ENCODE measurements at regions not wholly inside any gene's neighbourhood (a gene's known extent, or its start where the extent isn't known, plus 50 kb on each side); places are given as distances from the start of the nearest gene placed in this dataset.

- DNase-seq (ENCODE audit: low spot score) = no peak
- WGBS = 86% methylated on average over 3 of the region's 3 CpGs
- no peaks in the 10 kb centered on the region for H3K27me3 ChIP-seq (ENCODE audit: control insufficient read depth in 4 of 4, insufficient read depth in 4 of 4, low read length in 3 of 4)
- H3K4me1 ChIP-seq (ENCODE audit: control insufficient read depth in 4 of 4, insufficient read depth in 4 of 4, low read length in 3 of 4) = no peaks in the 10 kb centered on the region
- no peak overlapping the region for H3K9ac ChIP-seq (ENCODE audit: low read depth in 1 of 2, low read length in 2 of 2)
- no peaks in the 10 kb centered on the region for H3K36me3 ChIP-seq (ENCODE audit: control insufficient read depth in 4 of 4, insufficient read depth in 3 of 4, low read depth in 1 of 4, low read length in 3 of 4)
- no peaks in the 10 kb centered on the region for H3K9me3 ChIP-seq (ENCODE audit: control insufficient read depth in 4 of 4, low read length in 3 of 4)
- TF ChIP-seq RXRA (IDR thresholded peaks at IDR 0.05) = no peak
- TF ChIP-seq, protein P1, sequence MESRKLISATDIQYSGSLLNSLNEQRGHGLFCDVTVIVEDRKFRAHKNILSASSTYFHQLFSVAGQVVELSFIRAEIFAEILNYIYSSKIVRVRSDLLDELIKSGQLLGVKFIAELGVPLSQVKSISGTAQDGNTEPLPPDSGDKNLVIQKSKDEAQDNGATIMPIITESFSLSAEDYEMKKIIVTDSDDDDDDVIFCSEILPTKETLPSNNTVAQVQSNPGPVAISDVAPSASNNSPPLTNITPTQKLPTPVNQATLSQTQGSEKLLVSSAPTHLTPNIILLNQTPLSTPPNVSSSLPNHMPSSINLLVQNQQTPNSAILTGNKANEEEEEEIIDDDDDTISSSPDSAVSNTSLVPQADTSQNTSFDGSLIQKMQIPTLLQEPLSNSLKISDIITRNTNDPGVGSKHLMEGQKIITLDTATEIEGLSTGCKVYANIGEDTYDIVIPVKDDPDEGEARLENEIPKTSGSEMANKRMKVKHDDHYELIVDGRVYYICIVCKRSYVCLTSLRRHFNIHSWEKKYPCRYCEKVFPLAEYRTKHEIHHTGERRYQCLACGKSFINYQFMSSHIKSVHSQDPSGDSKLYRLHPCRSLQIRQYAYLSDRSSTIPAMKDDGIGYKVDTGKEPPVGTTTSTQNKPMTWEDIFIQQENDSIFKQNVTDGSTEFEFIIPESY (IDR thresholded peaks at IDR 0.05) = no peak
- TF ChIP-seq MAX (IDR thresholded peaks at IDR 0.05) = no peak
- TF ChIP-seq CTCF (IDR thresholded peaks at IDR 0.05; ENCODE audit: low read depth, low read length, missing input control) = no peak
- TF ChIP-seq, protein P2, sequence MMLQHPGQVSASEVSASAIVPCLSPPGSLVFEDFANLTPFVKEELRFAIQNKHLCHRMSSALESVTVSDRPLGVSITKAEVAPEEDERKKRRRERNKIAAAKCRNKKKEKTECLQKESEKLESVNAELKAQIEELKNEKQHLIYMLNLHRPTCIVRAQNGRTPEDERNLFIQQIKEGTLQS (IDR thresholded peaks at IDR 0.05) = no peak
- no peak for TF ChIP-seq GABPA (IDR thresholded peaks at IDR 0.05 in 1 of 2, conservative IDR thresholded peaks at IDR 0.05 in 1 of 2)
- H3K4me3 ChIP-seq (ENCODE audit: low read depth in 1 of 3, low read length in 3 of 3) = no peak overlapping the region
- no peak overlapping the region for H3K27ac ChIP-seq (ENCODE audit: low read depth in 1 of 2, low read length in 2 of 2)
These were observed 303.6 kb downstream of the LMO4 start for GRCh38 chr1:87632232-87632631.

DNA sequence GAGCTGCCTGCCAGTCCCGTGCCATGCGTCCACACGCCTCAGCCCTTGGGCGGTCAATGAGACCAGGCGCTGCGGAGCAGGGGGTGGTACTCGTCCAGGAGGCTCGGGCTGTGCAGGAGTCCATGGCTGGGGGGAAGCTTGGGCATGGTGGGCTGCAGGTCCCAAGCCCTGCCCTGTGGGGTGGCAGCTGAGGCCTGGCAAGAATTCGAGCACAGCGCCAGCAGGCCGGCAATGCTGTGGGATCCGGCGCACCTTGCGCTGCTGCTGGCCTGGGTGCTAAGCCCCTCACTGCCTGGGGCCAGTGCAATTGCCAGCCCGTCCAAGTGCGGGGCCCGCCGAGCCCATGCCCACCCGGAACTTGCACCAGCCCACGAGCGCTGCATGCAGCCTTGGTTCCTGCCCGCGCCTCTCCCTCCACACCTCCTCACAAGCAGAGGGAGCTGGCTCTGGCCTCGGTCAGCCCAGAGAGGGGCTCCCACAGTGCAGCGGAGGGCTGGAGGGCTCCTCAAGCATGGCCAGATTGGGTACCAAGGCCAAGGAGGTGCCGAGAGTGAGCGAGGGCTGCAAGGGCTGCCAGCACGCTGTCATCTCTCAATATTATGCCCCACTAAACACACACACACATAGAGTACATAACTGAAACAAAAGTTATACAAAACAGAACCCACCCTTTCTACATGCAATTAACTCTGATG lies 307.7 kb downstream of the LMO4 start:
- no peaks in the 10 kb centered on the region for H3K36me3 ChIP-seq (ENCODE audit: control insufficient read depth in 4 of 4, insufficient read depth in 3 of 4, low read depth in 1 of 4, low read length in 3 of 4)
- no peaks in the 10 kb centered on the region for H3K27me3 ChIP-seq (ENCODE audit: control insufficient read depth in 4 of 4, insufficient read depth in 4 of 4, low read length in 3 of 4)
- no peak for DNase-seq (ENCODE audit: low spot score)
- WGBS = 96% methylated on average over 28 of the region's 28 CpGs
- no peaks in the 10 kb centered on the region for H3K9me3 ChIP-seq (ENCODE audit: control insufficient read depth in 4 of 4, low read length in 3 of 4)
- no peak for TF ChIP-seq RAD21 (IDR thresholded peaks at IDR 0.05)
- no peak for TF ChIP-seq NR2F2 (IDR thresholded peaks at IDR 0.05)
- TF ChIP-seq TAF1 (conservative IDR thresholded peaks at IDR 0.05) = no peak
- TF ChIP-seq, protein P2 (IDR thresholded peaks at IDR 0.05) = no peak
- TF ChIP-seq HNF4G (IDR thresholded peaks at IDR 0.05) = no peak
- TF ChIP-seq HNF4A (conservative IDR thresholded peaks at IDR 0.05) = no peak
- TF ChIP-seq RXRA (IDR thresholded peaks at IDR 0.05) = no peak
- TF ChIP-seq, protein P3, sequence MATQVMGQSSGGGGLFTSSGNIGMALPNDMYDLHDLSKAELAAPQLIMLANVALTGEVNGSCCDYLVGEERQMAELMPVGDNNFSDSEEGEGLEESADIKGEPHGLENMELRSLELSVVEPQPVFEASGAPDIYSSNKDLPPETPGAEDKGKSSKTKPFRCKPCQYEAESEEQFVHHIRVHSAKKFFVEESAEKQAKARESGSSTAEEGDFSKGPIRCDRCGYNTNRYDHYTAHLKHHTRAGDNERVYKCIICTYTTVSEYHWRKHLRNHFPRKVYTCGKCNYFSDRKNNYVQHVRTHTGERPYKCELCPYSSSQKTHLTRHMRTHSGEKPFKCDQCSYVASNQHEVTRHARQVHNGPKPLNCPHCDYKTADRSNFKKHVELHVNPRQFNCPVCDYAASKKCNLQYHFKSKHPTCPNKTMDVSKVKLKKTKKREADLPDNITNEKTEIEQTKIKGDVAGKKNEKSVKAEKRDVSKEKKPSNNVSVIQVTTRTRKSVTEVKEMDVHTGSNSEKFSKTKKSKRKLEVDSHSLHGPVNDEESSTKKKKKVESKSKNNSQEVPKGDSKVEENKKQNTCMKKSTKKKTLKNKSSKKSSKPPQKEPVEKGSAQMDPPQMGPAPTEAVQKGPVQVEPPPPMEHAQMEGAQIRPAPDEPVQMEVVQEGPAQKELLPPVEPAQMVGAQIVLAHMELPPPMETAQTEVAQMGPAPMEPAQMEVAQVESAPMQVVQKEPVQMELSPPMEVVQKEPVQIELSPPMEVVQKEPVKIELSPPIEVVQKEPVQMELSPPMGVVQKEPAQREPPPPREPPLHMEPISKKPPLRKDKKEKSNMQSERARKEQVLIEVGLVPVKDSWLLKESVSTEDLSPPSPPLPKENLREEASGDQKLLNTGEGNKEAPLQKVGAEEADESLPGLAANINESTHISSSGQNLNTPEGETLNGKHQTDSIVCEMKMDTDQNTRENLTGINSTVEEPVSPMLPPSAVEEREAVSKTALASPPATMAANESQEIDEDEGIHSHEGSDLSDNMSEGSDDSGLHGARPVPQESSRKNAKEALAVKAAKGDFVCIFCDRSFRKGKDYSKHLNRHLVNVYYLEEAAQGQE (IDR thresholded peaks at IDR 0.05) = no peak
- TF ChIP-seq, protein P1 (IDR thresholded peaks at IDR 0.05) = no peak
- TF ChIP-seq MAX (IDR thresholded peaks at IDR 0.05) = no peak
- TF ChIP-seq GABPA (IDR thresholded peaks at IDR 0.05 in 1 of 2, conservative IDR thresholded peaks at IDR 0.05 in 1 of 2) = no peak
- no peak for TF ChIP-seq FOXA1 (IDR thresholded peaks at IDR 0.05)
- no peak for TF ChIP-seq FOXA2 (IDR thresholded peaks at IDR 0.05)
- TF ChIP-seq CTCF (IDR thresholded peaks at IDR 0.05; ENCODE audit: low read depth, low read length, missing input control) = no peak
- TF ChIP-seq SP1 (IDR thresholded peaks at IDR 0.05) = no peak
- no peak overlapping the region for H3K4me3 ChIP-seq (ENCODE audit: low read depth in 1 of 3, low read length in 3 of 3)
- no peak overlapping the region for H3K27ac ChIP-seq (ENCODE audit: low read depth in 1 of 2, low read length in 2 of 2)
- no peak overlapping the region for H3K9ac ChIP-seq (ENCODE audit: low read depth in 1 of 2, low read length in 2 of 2)
- no peaks in the 10 kb centered on the region for H3K4me1 ChIP-seq (ENCODE audit: control insufficient read depth in 4 of 4, insufficient read depth in 4 of 4, low read length in 3 of 4)
